Keratinocyte (primary cell): ENCODE measurements at regions not wholly inside any gene's neighbourhood (a gene's known extent, or its start where the extent isn't known, plus 50 kb on each side); places are given as distances from the start of the nearest gene placed in this dataset.

ENCODE experiments used
- DNase-seq: peaks from one replicate; pipeline ENCODE4 v3.0.0-alpha.2; 2011; ENCODE audit warnings: low read depth, missing footprints, low spot score
- FAIRE-seq: peaks from 2 replicates; lab custom pipeline; 2011; peaks lifted over from hg19 to GRCh38; lab: Jason Lieb, UNC
- H2AFZ ChIP-seq: 2 replicates; pipeline ENCODE4 v1.6.0; 2012; ENCODE audit warnings: low read length, control low read depth, inconsistent platforms; ENCODE audit not compliant: control insufficient read depth
- H3K27ac ChIP-seq: 2 replicates; pipeline ENCODE4 v1.5.1; 2011; ENCODE audit warnings: low read length; ENCODE audit not compliant: control insufficient read depth, insufficient read depth
- H3K27me3 ChIP-seq: 3 replicates; pipeline ENCODE4 v1.6.0; 2011; ENCODE audit warnings: low read length; ENCODE audit not compliant: control insufficient read depth, insufficient read depth; ENCODE audit errors: extremely low read depth
- H3K36me3 ChIP-seq, 2 experiments: 2 replicates in 1 of 2; 3 replicates in 1 of 2; pipeline ENCODE4 v1.5.1; 2011; ENCODE audit warnings: low read length in 2 of 2, mild to moderate bottlenecking in 1 of 2; ENCODE audit not compliant: control insufficient read depth in 2 of 2, insufficient read depth in 2 of 2; ENCODE audit errors: extremely low read depth in 1 of 2
- H3K4me1 ChIP-seq: 3 replicates; pipeline ENCODE4 v1.5.1; 2011; ENCODE audit warnings: low read length; ENCODE audit not compliant: control insufficient read depth, insufficient read depth; ENCODE audit errors: extremely low read depth
- H3K4me2 ChIP-seq: 3 replicates; pipeline ENCODE4 v1.6.0; 2011; ENCODE audit warnings: low read depth, low read length; ENCODE audit not compliant: control insufficient read depth, insufficient read depth; ENCODE audit errors: extremely low read depth
- H3K4me3 ChIP-seq, 3 experiments: fragments of 200-600 bp in 1 of 3; sonication (generic) in 1 of 3; 2 replicates in 2 of 3; 3 replicates in 1 of 3; pipeline ENCODE4 v1.5.1; 2011 to 2016; ENCODE audit warnings: low read length in 3 of 3, mild to moderate bottlenecking in 3 of 3, control low read depth in 2 of 3, inconsistent platforms in 1 of 3, low read depth in 1 of 3, mixed read lengths in 1 of 3, mixed run types in 1 of 3, moderate library complexity in 1 of 3; ENCODE audit not compliant: control insufficient read depth in 2 of 3, insufficient read depth in 2 of 3; ENCODE audit errors: extremely low read depth in 1 of 3
- H3K79me2 ChIP-seq: 2 replicates; pipeline ENCODE4 v1.6.0; 2012; ENCODE audit warnings: low read length; ENCODE audit not compliant: control insufficient read depth, insufficient read depth
- H3K9ac ChIP-seq: 3 replicates; pipeline ENCODE4 v1.6.0; 2011; ENCODE audit warnings: low read length; ENCODE audit not compliant: control insufficient read depth, insufficient read depth; ENCODE audit errors: extremely low read depth
- H3K9me1 ChIP-seq: 3 replicates; pipeline ENCODE4 v1.6.0; 2011; ENCODE audit warnings: low read length; ENCODE audit not compliant: control insufficient read depth, insufficient read depth; ENCODE audit errors: extremely low read depth
- H3K9me3 ChIP-seq: 2 replicates; pipeline ENCODE4 v1.5.1; 2012; ENCODE audit warnings: low read depth, low read length; ENCODE audit not compliant: control insufficient read depth
- H4K20me1 ChIP-seq: 3 replicates; pipeline ENCODE4 v1.6.0; 2011; ENCODE audit warnings: low read length; ENCODE audit not compliant: control insufficient read depth, insufficient read depth; ENCODE audit errors: extremely low read depth
- CTCF ChIP-seq, 3 experiments: IDR thresholded peaks in 1 of 3; conservative IDR thresholded peaks in 1 of 3; optimal IDR thresholded peaks in 1 of 3; 2 replicates in 2 of 3; 3 replicates in 1 of 3; pipeline versions ENCODE3 to v1.5.1; 2011; ENCODE audit warnings: low read length in 3 of 3, mild to moderate bottlenecking in 3 of 3, moderate library complexity in 2 of 3, control low read depth in 1 of 3, inconsistent platforms in 1 of 3; ENCODE audit not compliant: insufficient read depth in 2 of 3; ENCODE audit errors: extremely low read depth in 1 of 3
- EZH2 ChIP-seq: IDR thresholded peaks from one replicate; pipeline ENCODE4 v1.6.1; 2012; ENCODE audit warnings: inconsistent platforms, mild to moderate bottlenecking, low read length, moderate library complexity
- dilution Hi-C: fragments of 300-500 bp; cut with MboI; formaldehyde crosslinking; loops from one replicate; pipeline ENCODE4 v1.7.0; 2020; ENCODE audit warnings: low sequenced_read_pairs; ENCODE audit not compliant: extremely low pct_ligation_motif_present

GRCh38 chr1:164347980-164348379 is 211.0 kb upstream of the PBX1 start:
- Histone ChIP-seq H4K20me1 (no peaks in the 10 kb centered on the region), H3K36me3 (no peaks in the 10 kb centered on the region), H3K4me1 (no peaks in the 10 kb centered on the region), H3K9me3 (no peaks in the 10 kb centered on the region), H3K9me1 (no peaks in the 10 kb centered on the region), H3K27ac (no peak overlapping the region), H3K4me2 (no peak overlapping the region), H3K27me3 (no peaks in the 10 kb centered on the region), H3K9ac (no peak overlapping the region), H3K79me2 (no peaks in the 10 kb centered on the region), H2AFZ (no peak overlapping the region), H3K4me3 (no peak overlapping the region)
- dilution Hi-C loops: no loop called here
- no peak for DNase-seq
- no peak for FAIRE-seq
- TF ChIP-seq EZH2 (no peak), CTCF (optimal IDR thresholded peaks at IDR 0.05 in 1 of 3, IDR thresholded peaks at IDR 0.05 in 1 of 3, conservative IDR thresholded peaks at IDR 0.05 in 1 of 3; ENCODE audit: extremely low read depth in 1 of 3, insufficient read depth in 2 of 3, low read length in 3 of 3) (no peak)

GRCh38 chr1:164356511-164356910 is 202.5 kb upstream of the PBX1 start:
- dilution Hi-C loops: no loop called here
- TF ChIP-seq EZH2 (no peak), CTCF (optimal IDR thresholded peaks at IDR 0.05 in 1 of 3, IDR thresholded peaks at IDR 0.05 in 1 of 3, conservative IDR thresholded peaks at IDR 0.05 in 1 of 3; ENCODE audit: extremely low read depth in 1 of 3, insufficient read depth in 2 of 3, low read length in 3 of 3) (no peak)
- Histone ChIP-seq H3K4me3 (no peak overlapping the region), H3K27ac (no peak overlapping the region), H3K4me2 (no peak overlapping the region), H3K9me1 (no peaks in the 10 kb centered on the region), H3K79me2 (no peaks in the 10 kb centered on the region), H3K36me3 (no peaks in the 10 kb centered on the region), H3K9me3 (no peaks in the 10 kb centered on the region), H3K27me3 (no peaks in the 10 kb centered on the region), H3K9ac (no peak overlapping the region), H4K20me1 (no peaks in the 10 kb centered on the region), H2AFZ (no peak overlapping the region), H3K4me1 (no peaks in the 10 kb centered on the region)
- DNase-seq: no peak
- FAIRE-seq: no peak
